Mucosa of rectum (tissue), 2 donors: ENCODE measurements at regions not wholly inside any gene's neighbourhood (a gene's known extent, or its start where the extent isn't known, plus 50 kb on each side); places are given as distances from the start of the nearest gene placed in this dataset.

ENCODE experiments used
- H3K27ac ChIP-seq, 2 donors: one replicate each; pipeline ENCODE4 v1.7.0; 2013; ENCODE audit warnings: inconsistent platforms in 2 of 2, low read depth in 2 of 2, low read length in 2 of 2
- H3K27me3 ChIP-seq, 2 donors: one replicate each; pipeline ENCODE4 v1.7.0; 2013; ENCODE audit warnings: low read length in 2 of 2; ENCODE audit not compliant: control insufficient read depth in 2 of 2, insufficient read depth in 2 of 2
- H3K36me3 ChIP-seq, 2 donors: one replicate each; pipeline ENCODE4 v1.7.0; 2013; ENCODE audit warnings: low read length in 2 of 2; ENCODE audit not compliant: control insufficient read depth in 2 of 2, insufficient read depth in 2 of 2
- H3K4me1 ChIP-seq, 2 donors: one replicate each; pipeline ENCODE4 v1.7.0; 2013; ENCODE audit warnings: low read length in 2 of 2, mild to moderate bottlenecking in 1 of 2; ENCODE audit not compliant: control insufficient read depth in 2 of 2, insufficient read depth in 2 of 2
- H3K4me3 ChIP-seq, 2 donors: one replicate each; pipeline ENCODE4 v1.7.0; 2013; ENCODE audit warnings: low read length in 2 of 2
- H3K9ac ChIP-seq, 2 donors: one replicate each; pipeline ENCODE4 v1.7.0; 2013; ENCODE audit warnings: low read length in 2 of 2, low read depth in 1 of 2, mild to moderate bottlenecking in 1 of 2
- H3K9me3 ChIP-seq, 2 donors: one replicate each; pipeline ENCODE4 v1.7.0; 2013; ENCODE audit warnings: low read length in 2 of 2; ENCODE audit not compliant: control insufficient read depth in 2 of 2
- donor health status: healthy.
- donor health status: Normal muscosa, but diverticular disease.

GRCh38 chr9:120153258-120153657 is 426.7 kb downstream of the CDK5RAP2 start:
- Histone ChIP-seq H3K9ac (no peak overlapping the region), H3K4me3 (no peak overlapping the region), H3K9me3 (no peaks in the 10 kb centered on the region), H3K36me3 (no peaks in the 10 kb centered on the region), H3K27ac (no peak overlapping the region), H3K27me3 (no peaks in the 10 kb centered on the region), H3K4me1 (no peaks in the 10 kb centered on the region)

GRCh38 chr9:120152295-120152694 is 427.7 kb downstream of the CDK5RAP2 start:
- Histone ChIP-seq H3K36me3 (no peaks in the 10 kb centered on the region), H3K4me1 (no peaks in the 10 kb centered on the region), H3K27ac (no peak overlapping the region), H3K9me3 (no peaks in the 10 kb centered on the region), H3K4me3 (no peak overlapping the region), H3K9ac (no peak overlapping the region), H3K27me3 (no peaks in the 10 kb centered on the region)

- no peak overlapping the region for H3K9ac ChIP-seq
- no peaks in the 10 kb centered on the region for H3K27me3 ChIP-seq
- no peaks in the 10 kb centered on the region for H3K4me1 ChIP-seq
- H3K9me3 ChIP-seq = no peaks in the 10 kb centered on the region
- no peaks in the 10 kb centered on the region for H3K36me3 ChIP-seq
- H3K4me3 ChIP-seq = no peak overlapping the region
- H3K27ac ChIP-seq = no peak overlapping the region
Observed at GRCh38 chr9:120151806-120152205, 428.2 kb downstream of the CDK5RAP2 start.

GRCh38 chr9:120151149-120151548 is 428.8 kb downstream of the CDK5RAP2 start:
- Histone ChIP-seq H3K9me3 (no peaks in the 10 kb centered on the region), H3K4me1 (no peaks in the 10 kb centered on the region), H3K27ac (no peak overlapping the region), H3K4me3 (no peak overlapping the region), H3K36me3 (no peaks in the 10 kb centered on the region), H3K9ac (no peak overlapping the region), H3K27me3 (no peaks in the 10 kb centered on the region)

GRCh38 chr9:120138955-120139354 is 441.0 kb downstream of the CDK5RAP2 start:
- Histone ChIP-seq H3K4me3 (no peak overlapping the region), H3K27me3 (no peaks in the 10 kb centered on the region), H3K9me3 (peaks cover 0 to 3% of the 10 kb centered on the region in 2 donors), H3K4me1 (no peaks in the 10 kb centered on the region), H3K27ac (no peak overlapping the region), H3K9ac (no peak overlapping the region), H3K36me3 (no peaks in the 10 kb centered on the region)

- no peak overlapping the region for H3K9ac ChIP-seq
- H3K36me3 ChIP-seq = no peaks in the 10 kb centered on the region
- H3K27ac ChIP-seq = no peak overlapping the region
- H3K9me3 ChIP-seq = peaks cover 0 to 3% of the 10 kb centered on the region in 2 donors
- H3K4me1 ChIP-seq = no peaks in the 10 kb centered on the region
- H3K4me3 ChIP-seq = no peak overlapping the region
- no peaks in the 10 kb centered on the region for H3K27me3 ChIP-seq
Observed at GRCh38 chr9:120137186-120137840, 442.7 kb downstream of the CDK5RAP2 start.

- Histone ChIP-seq H3K9me3 (peaks cover 0 to 3% of the 10 kb centered on the region in 2 donors), H3K27me3 (no peaks in the 10 kb centered on the region), H3K36me3 (no peaks in the 10 kb centered on the region)
Observed at GRCh38 chr9:120136696-120137095, 443.3 kb downstream of the CDK5RAP2 start.

GRCh38 chr9:120117081-120117480 is 462.9 kb downstream of the CDK5RAP2 start:
- Histone ChIP-seq H3K4me3 (no peak overlapping the region), H3K27ac (no peak overlapping the region), H3K4me1 (no peaks in the 10 kb centered on the region), H3K9me3 (no peaks in the 10 kb centered on the region), H3K27me3 (no peaks in the 10 kb centered on the region), H3K9ac (no peak overlapping the region), H3K36me3 (no peaks in the 10 kb centered on the region)

More at GRCh38 chr9:120136696-120137095, 443.3 kb downstream of the CDK5RAP2 start:
- Histone ChIP-seq H3K4me1 (no peaks in the 10 kb centered on the region), H3K4me3 (no peak overlapping the region), H3K9ac (no peak overlapping the region), H3K27ac (no peak overlapping the region)

GRCh38 chr9:120110520-120110919 is 469.4 kb downstream of the CDK5RAP2 start:
- Histone ChIP-seq H3K27me3 (no peaks in the 10 kb centered on the region), H3K36me3 (no peaks in the 10 kb centered on the region), H3K9me3 (no peaks in the 10 kb centered on the region), H3K27ac (no peak overlapping the region), H3K9ac (no peak overlapping the region), H3K4me1 (no peaks in the 10 kb centered on the region), H3K4me3 (no peak overlapping the region)

GRCh38 chr9:120109242-120109641 is 470.7 kb downstream of the CDK5RAP2 start:
- Histone ChIP-seq H3K9me3 (no peaks in the 10 kb centered on the region), H3K9ac (no peak overlapping the region), H3K27ac (no peak overlapping the region), H3K4me3 (no peak overlapping the region), H3K36me3 (no peaks in the 10 kb centered on the region), H3K27me3 (no peaks in the 10 kb centered on the region), H3K4me1 (no peaks in the 10 kb centered on the region)
